ENCODE measurements at regions not wholly inside any gene's neighbourhood (a gene's known extent, or its start where the extent isn't known, plus 50 kb on each side); places are given as distances from the start of the nearest gene placed in this dataset.

DNA sequence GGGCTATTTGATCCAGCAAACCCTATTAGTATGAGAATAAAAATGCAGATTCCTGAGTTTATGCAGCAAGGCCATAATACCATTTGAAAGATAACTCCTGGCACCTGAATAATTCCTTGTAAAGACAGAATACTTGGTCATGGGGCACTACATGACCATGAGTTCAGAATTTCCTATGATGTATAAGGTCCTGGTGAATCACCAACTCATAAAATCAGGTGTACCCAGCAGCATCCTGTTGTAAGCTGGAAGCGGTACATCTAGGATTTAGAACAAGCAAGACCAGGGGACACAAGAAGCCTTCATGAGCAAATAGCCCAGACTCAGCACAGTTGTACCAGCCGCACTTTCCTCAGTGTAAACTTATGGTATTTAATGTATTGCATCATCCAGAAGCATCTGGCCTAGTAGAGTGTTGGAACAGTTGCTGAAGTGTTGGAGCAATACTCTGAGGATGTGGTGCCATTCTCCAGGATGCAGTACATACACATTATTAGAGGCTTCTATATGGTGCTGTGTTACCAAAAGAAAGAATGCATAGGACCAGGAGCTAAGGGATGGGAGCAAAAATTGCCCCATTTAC, 233.4 kb downstream of the SQOR start:
- BruUV-seq (replicated peaks): no TSS peak
- Histone ChIP-seq H4K8ac (ENCODE audit: low read depth in 2 of 2, low read length in 2 of 2) (no peak overlapping the region), H3K4me1 (ENCODE audit: control insufficient read depth, insufficient read depth, low read length) (no peaks in the 10 kb centered on the region), H3K4ac (ENCODE audit: low read depth, low read length) (no peak overlapping the region), H3K4me2 (ENCODE audit: low read depth, low read length) (no peak overlapping the region), H3K79me1 (ENCODE audit: low read depth in 1 of 2, low read length in 2 of 2) (no peaks in the 10 kb centered on the region), H3K9me1 (ENCODE audit: insufficient read depth, low read length) (no peaks in the 10 kb centered on the region), H3K4me3 (ENCODE audit: insufficient read depth, low read depth, low read length) (no peak overlapping the region), H3K27ac (ENCODE audit: insufficient read depth, low read length) (no peak overlapping the region), H3K23ac (ENCODE audit: low read depth, low read length) (no peak overlapping the region), H4K20me1 (ENCODE audit: insufficient read depth, low read length) (no peaks in the 10 kb centered on the region), H2BK15ac (ENCODE audit: low read depth, low read length) (no peak overlapping the region), H4K5ac (ENCODE audit: low read depth, low read length) (no peak overlapping the region), H3K9ac (ENCODE audit: low read depth, low read length) (no peak overlapping the region), H2AFZ (replicated peaks; ENCODE audit: low read length, poor library complexity) (no peak overlapping the region), H3K14ac (replicated peaks; ENCODE audit: low read depth, low read length) (no peak overlapping the region), H2AK5ac (ENCODE audit: low read depth, low read length) (no peak overlapping the region), H2BK5ac (ENCODE audit: low read depth, low read length, poor library complexity, severe bottlenecking) (no peak overlapping the region), H2BK120ac (ENCODE audit: low read depth, low read length) (no peak overlapping the region), H4K91ac (ENCODE audit: insufficient read depth, low read depth, low read length) (no peak overlapping the region), H3K18ac (ENCODE audit: low read depth, low read length) (no peak overlapping the region), H3K27me3 (ENCODE audit: control insufficient read depth, insufficient read depth, low read length) (no peaks in the 10 kb centered on the region), H3K9me3 (ENCODE audit: control insufficient read depth, insufficient read depth, low read length) (peaks cover 10% of the 10 kb centered on the region; the same call in 1 of the 2 replicates), H3K36me3 (ENCODE audit: control insufficient read depth, insufficient read depth, low read length) (no peaks in the 10 kb centered on the region), H2AK9ac (replicated peaks; ENCODE audit: low read depth, low read length, poor library complexity) (no peak overlapping the region), H3K56ac (ENCODE audit: extremely low read depth, insufficient read depth, low read length) (no peak overlapping the region), H2BK20ac (ENCODE audit: low read depth, low read length) (no peak overlapping the region)
- peak; percentile 40 for TF ChIP-seq CEBPB (IDR thresholded peaks at IDR 0.05; ENCODE audit: low read depth, low read length)
- TF ChIP-seq POLR2A (IDR thresholded peaks at IDR 0.05; ENCODE audit: low read depth, low read length): no peak
- dilution Hi-C loops (cut with HindIII; ENCODE audit: low sequenced_read_pairs, unreplicated experiment): no loop called here
- CTCF ChIA-PET: no interaction called here
- intact Hi-C loops (cut with micrococcal nuclease): no loop called here
- no peak for ATAC-seq (ENCODE audit: low read depth)
- DNase-seq: no peak
- in situ Hi-C loops (cut with MboI; ENCODE audit: low sequenced_read_pairs): no loop called here
- POLR2A ChIA-PET (ENCODE audit: unreplicated experiment): no interaction called here
- no CpG with 5 or more reads among the region's 2 CpGs for WGBS, 2 experiments (ENCODE audit: extremely low coverage in 2 of 2, insufficient read length in 1 of 2)

Data from IMR-90 (cell line).